ENCODE measurements at regions not wholly inside any gene's neighbourhood (a gene's known extent, or its start where the extent isn't known, plus 50 kb on each side); places are given as distances from the start of the nearest gene placed in this dataset.

DNA sequence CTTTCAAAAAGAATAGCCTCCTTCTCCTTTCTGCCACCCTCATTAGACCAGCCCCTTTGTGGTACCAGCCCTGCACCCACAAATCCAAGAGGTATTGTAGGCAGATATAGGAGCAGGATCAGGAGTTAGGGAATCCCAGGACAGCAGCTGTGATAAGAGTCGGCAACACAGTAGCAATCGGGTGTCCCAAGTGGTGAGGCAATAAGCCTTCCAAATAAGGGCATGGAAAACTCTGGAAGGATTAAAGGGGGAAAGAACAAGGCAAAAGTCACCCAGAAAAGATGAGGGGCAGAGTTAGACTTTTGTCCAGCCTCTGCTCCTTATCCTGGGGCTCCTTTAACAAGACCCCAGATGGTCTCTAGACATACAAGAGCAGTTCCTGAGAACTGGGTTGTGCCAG, 204.2 kb downstream of the TBX5 start:
- TF ChIP-seq CTCF (IDR thresholded peaks at IDR 0.05), result no peak
- no peak for TF ChIP-seq POLR2A (IDR thresholded peaks at IDR 0.05)

Data from testis (tissue), 2 donors.